K562 (cell line): ENCODE measurements at regions not wholly inside any gene's neighbourhood (a gene's known extent, or its start where the extent isn't known, plus 50 kb on each side); places are given as distances from the start of the nearest gene placed in this dataset.

Experiments
- ATAC-seq: fragments of 200-7000 bp; cut with Tn5 transposase; 3 replicates; pipeline ENCODE4 v1.9.1; 2020; ENCODE audit warnings: moderate library complexity
- BruUV-seq: library from RNA; stranded (reverse); fragments of 400-500 nt; replicated peaks from 2 replicates; lab custom pipeline; 2021; lab: Mats Ljungman, UMichigan
- CTCF ChIA-PET: fragments of 300-600 bp; formaldehyde crosslinking; extraction: SDS; loops from one replicate; lab custom pipeline; 2021; ENCODE audit warnings: low intra/inter-chr PET ratio; lab: Yijun Ruan, JAX
- POLR2A ChIA-PET: fragments of 300-600, 350-650 bp; sonication (Branson Sonifier 250); formaldehyde crosslinking; extraction: SDS; loops from one replicate; lab custom pipeline; 2021; ENCODE audit warnings: antibody characterized with exemption, inconsistent platforms; lab: Yijun Ruan, JAX
- DNase-seq, 4 experiments: peaks; one replicate each; pipeline versions ENCODE4 v3.0.0 to v3.0.0-alpha.2; 2011 to 2018; ENCODE audit warnings: low spot score in 3 of 4, mixed read lengths in 3 of 4; ENCODE audit errors: extremely low read depth in 1 of 4
- FAIRE-seq: peaks from 2 replicates; lab custom pipeline; 2011; peaks lifted over from hg19 to GRCh38; lab: Jason Lieb, UNC
- H2AFZ ChIP-seq: 2 replicates; pipeline ENCODE4 v1.6.0; 2011; ENCODE audit warnings: low read depth, low read length, control low read depth, inconsistent platforms
- H3K27ac ChIP-seq: fragments of 200-600 bp; 3 replicates; pipeline ENCODE4 v1.8.0; 2011; ENCODE audit warnings: low read depth, mild to moderate bottlenecking, control low read depth, inconsistent platforms, low read length, moderate library complexity, mixed read lengths; ENCODE audit errors: extremely low read depth
- H3K27me3 ChIP-seq, 2 experiments: fragments of 300-600 bp in 1 of 2; 2 replicates in 1 of 2; 3 replicates in 1 of 2; pipeline versions ENCODE4 v1.6.0 to v1.8.0; 2011; ENCODE audit warnings: inconsistent platforms in 2 of 2, low read length in 2 of 2, mild to moderate bottlenecking in 1 of 2, mixed read lengths in 1 of 2, moderate library complexity in 1 of 2; ENCODE audit not compliant: control insufficient read depth in 2 of 2, insufficient read depth in 2 of 2
- H3K36me3 ChIP-seq: fragments of 300-600 bp; 3 replicates; pipeline ENCODE4 v1.8.0; 2011; ENCODE audit warnings: mild to moderate bottlenecking, low read length, inconsistent platforms; ENCODE audit not compliant: control insufficient read depth, insufficient read depth
- H3K4me1 ChIP-seq, 2 experiments: fragments of 200-600 bp in 1 of 2; replicated peaks in 1 of 2; 2 replicates in 1 of 2; 3 replicates in 1 of 2; pipeline versions ENCODE4 v1.5.1 to v1.8.0; 2011; ENCODE audit warnings: inconsistent platforms in 2 of 2, low read length in 2 of 2, mild to moderate bottlenecking in 1 of 2, mixed read lengths in 1 of 2, moderate library complexity in 1 of 2; ENCODE audit not compliant: control insufficient read depth in 2 of 2, insufficient read depth in 2 of 2
- H3K4me2 ChIP-seq: 2 replicates; pipeline ENCODE4 v1.6.1; 2011; ENCODE audit warnings: low read length, control low read depth, inconsistent platforms, mixed read lengths; ENCODE audit not compliant: insufficient read depth
- H3K4me3 ChIP-seq: fragments of 200-600 bp; sonication (generic), shearing (Covaris generic); 2 replicates; pipeline ENCODE4 v1.5.1; 2016; ENCODE audit warnings: control low read depth, inconsistent platforms
- H3K79me2 ChIP-seq: fragments of 200-600 bp; 3 replicates; pipeline ENCODE4 v1.8.0; 2011; ENCODE audit warnings: low read length, inconsistent platforms; ENCODE audit not compliant: control insufficient read depth, insufficient read depth
- H3K9ac ChIP-seq, 2 experiments: 2 replicates each; pipeline versions ENCODE4 v1.6.0 to v1.6.1; 2011; ENCODE audit warnings: low read depth in 2 of 2, low read length in 2 of 2, control low read depth in 1 of 2, inconsistent platforms in 1 of 2, mild to moderate bottlenecking in 1 of 2, mixed read lengths in 1 of 2; ENCODE audit not compliant: insufficient read depth in 1 of 2
- H3K9me1 ChIP-seq: one replicate; pipeline ENCODE4 v1.6.0; 2011; ENCODE audit warnings: inconsistent platforms, mild to moderate bottlenecking, low read length, moderate library complexity; ENCODE audit not compliant: control insufficient read depth, insufficient read depth
- H3K9me3 ChIP-seq: replicated peaks from 2 replicates; pipeline ENCODE4 v1.5.1; 2011; ENCODE audit warnings: low read depth, low read length, inconsistent platforms; ENCODE audit not compliant: control insufficient read depth, insufficient read depth
- H4K20me1 ChIP-seq: replicated peaks from 2 replicates; pipeline ENCODE4 v1.6.1; 2011; ENCODE audit warnings: low read length, inconsistent platforms, mixed read lengths; ENCODE audit not compliant: control insufficient read depth, insufficient read depth
- ARID1B ChIP-seq: fragments of 450-650 bp; IDR thresholded peaks from 2 replicates; pipeline ENCODE4 v1.6.1; 2016; ENCODE audit warnings: antibody characterized with exemption, mild to moderate bottlenecking, inconsistent platforms
- BRF2 ChIP-seq: IDR thresholded peaks from 3 replicates; pipeline ENCODE4 v1.6.1; 2011; ENCODE audit warnings: borderline replicate concordance, mild to moderate bottlenecking; ENCODE audit not compliant: insufficient read length, insufficient read depth
- DLX4 ChIP-seq: fragments of 250-450 bp; sonication (Bioruptor Pico); IDR thresholded peaks from 2 replicates; pipeline ENCODE4 v1.6.1; 2021; ENCODE audit warnings: mild to moderate bottlenecking
- LEF1 ChIP-seq: fragments of 450-650 bp; IDR thresholded peaks from 2 replicates; pipeline ENCODE4 v1.6.1; 2016; ENCODE audit warnings: mild to moderate bottlenecking
- NCOA6 ChIP-seq: fragments of 450-650 bp; IDR thresholded peaks from 2 replicates; pipeline ENCODE4 v1.6.1; 2017; ENCODE audit warnings: mild to moderate bottlenecking
- POLR2AphosphoS5 ChIP-seq: IDR thresholded peaks from 2 replicates; pipeline ENCODE4 v1.6.1; 2011; ENCODE audit warnings: mild to moderate bottlenecking, low read depth, low read length, moderate library complexity; ENCODE audit not compliant: control insufficient read depth, insufficient read depth
- RFX1 ChIP-seq: fragments of 450-650 bp; IDR thresholded peaks from 2 replicates; pipeline ENCODE4 v1.6.1; 2016; ENCODE audit warnings: mild to moderate bottlenecking, moderate library complexity
- RNF219 ChIP-seq: fragments of 250-450 bp; sonication (Bioruptor Pico); IDR thresholded peaks from 2 replicates; pipeline ENCODE4 v1.5.0; 2022; ENCODE audit warnings: mild to moderate bottlenecking
- RREB1 ChIP-seq: fragments of 250-450 bp; sonication (Bioruptor Pico); IDR thresholded peaks from 2 replicates; pipeline ENCODE4 v1.4.0; 2020
- TFAM ChIP-seq: fragments of 250-450 bp; sonication (Bioruptor Pico); conservative IDR thresholded peaks from 2 replicates; pipeline ENCODE4 v1.5.0; 2021; ENCODE audit warnings: mild to moderate bottlenecking, moderate library complexity
- ZNF24 ChIP-seq: fragments of 450-650 bp; IDR thresholded peaks from 2 replicates; pipeline ENCODE4 v1.6.1; 2016
- ZNF431 ChIP-seq: sonication (generic); formaldehyde crosslinking; IDR thresholded peaks from 2 replicates; pipeline ENCODE4 v1.8.0; 2022; ENCODE audit warnings: mild to moderate bottlenecking, missing genetic modification reagents
- ZNF668 ChIP-seq: fragments of 250-450 bp; sonication (Bioruptor Pico); IDR thresholded peaks from 2 replicates; pipeline ENCODE4 v1.8.0; 2022; ENCODE audit warnings: mild to moderate bottlenecking, inconsistent platforms
- WGBS: fragments of 100-300 bp; shearing (Covaris generic); methylation state at CpG from one replicate; pipeline ENCODE4 v1.1.6; 2016; ENCODE audit warnings: low coverage, mixed read lengths; ENCODE audit not compliant: insufficient coverage; ENCODE audit errors: missing lambda C conversion rate; 5-methylcytosine and 5-hydroxymethylcytosine counted together
- in situ Hi-C: fragments of 300-500 bp; cut with MboI; formaldehyde crosslinking; loops from 4 replicates; pipeline ENCODE4 v1.15.0; 2018; ENCODE audit warnings: inconsistent platforms, mixed read lengths
- intact Hi-C: fragments of 100-400 bp; cut with micrococcal nuclease; formaldehyde crosslinking; loops from 2 replicates; pipeline ENCODE4 v1.14.2; 2022

- Histone ChIP-seq H3K27me3 (no peaks in the 10 kb centered on the region), H3K4me3 (no peak overlapping the region), H2AFZ (no peak overlapping the region), H3K4me2 (no peak overlapping the region), H3K79me2 (no peaks in the 10 kb centered on the region), H3K4me1 (no peaks in the 10 kb centered on the region), H3K9me1 (no peaks in the 10 kb centered on the region), H3K9me3 (no peaks in the 10 kb centered on the region), H3K27ac (no peak overlapping the region), H3K36me3 (no peaks in the 10 kb centered on the region), H4K20me1 (no peaks in the 10 kb centered on the region), H3K9ac (no peak overlapping the region)
- ATAC-seq, result no peak
- no peak for DNase-seq
- ChIA-PET POLR2A (no interaction called here), CTCF (no interaction called here)
- in situ Hi-C loops (no loop called here), intact Hi-C loops (no loop called here)
- WGBS, result 10% methylated on average over 4 of the region's 4 CpGs
- FAIRE-seq, result no peak
- BruUV-seq, result no TSS peak
- TF ChIP-seq BRF2, result no peak
- no peak for TF ChIP-seq POLR2AphosphoS5
- no peak for TF ChIP-seq TFAM (CRISPR knock-in tag)
- TF ChIP-seq DLX4 (CRISPR knock-in tag), result no peak
- TF ChIP-seq ZNF431 (CRISPR knock-in tag), result no peak
- no peak for TF ChIP-seq ARID1B
- no peak for TF ChIP-seq RFX1
- no peak for TF ChIP-seq RNF219 (CRISPR knock-in tag)
- TF ChIP-seq ZNF668, result no peak
- no peak for TF ChIP-seq ZNF24
- no peak for TF ChIP-seq NCOA6
- TF ChIP-seq LEF1, result no peak
- no peak for TF ChIP-seq RREB1 (CRISPR knock-in tag)
Measured at GRCh38 chr6:12592634-12593033, 123.9 kb upstream of the PHACTR1 start.
